ENCODE measurements at regions not wholly inside any gene's neighbourhood (a gene's known extent, or its start where the extent isn't known, plus 50 kb on each side); places are given as distances from the start of the nearest gene placed in this dataset.

GRCh38 chr2:7437141-7437540 lies 519.9 kb downstream of the RNF144A start:
- Histone ChIP-seq H3K27me3 (ENCODE audit: insufficient read depth, low read depth, low read length) (no peaks in the 10 kb centered on the region), H3K36me3 (ENCODE audit: insufficient read depth, low read length) (no peaks in the 10 kb centered on the region)
- TF ChIP-seq CTCF (IDR thresholded peaks at IDR 0.05; ENCODE audit: poor library complexity, severe bottlenecking) (no peak), SMC3 (conservative IDR thresholded peaks at IDR 0.05; ENCODE audit: poor library complexity) (no peak), EZH2 (IDR thresholded peaks at IDR 0.05; ENCODE audit: borderline replicate concordance, insufficient read depth, low read length, poor library complexity, severe bottlenecking) (no peak), TAF1 (IDR thresholded peaks at IDR 0.05; ENCODE audit: low read depth) (no peak), RAD21 (conservative IDR thresholded peaks at IDR 0.05) (no peak), MXI1 (conservative IDR thresholded peaks at IDR 0.05; ENCODE audit: poor library complexity, severe bottlenecking) (no peak), EP300 (conservative IDR thresholded peaks at IDR 0.05; ENCODE audit: poor library complexity, severe bottlenecking) (no peak), POLR2AphosphoS5 (IDR thresholded peaks at IDR 0.05) (no peak), REST (IDR thresholded peaks at IDR 0.05; ENCODE audit: borderline replicate concordance) (no peak)

GRCh38 chr2:7437716-7438632 lies 520.8 kb downstream of the RNF144A start:
- Histone ChIP-seq H3K9me2 (ENCODE audit: insufficient read depth, low read length) (no peaks in the 10 kb centered on the region), H3K9ac (ENCODE audit: low read length) (no peak overlapping the region), H3K27ac (ENCODE audit: low read length) (no peak overlapping the region), H3K4me2 (ENCODE audit: low read length) (no peak overlapping the region), H3K27me3 (ENCODE audit: insufficient read depth, low read depth, low read length) (no peaks in the 10 kb centered on the region), H3K4me3 (ENCODE audit: low read length) (no peak overlapping the region), H3K9me3 (ENCODE audit: low read length) (no peaks in the 10 kb centered on the region), H4K20me1 (ENCODE audit: insufficient read depth) (no peaks in the 10 kb centered on the region), H3K36me3 (ENCODE audit: insufficient read depth, low read length) (no peaks in the 10 kb centered on the region), H3K79me2 (replicated peaks; ENCODE audit: insufficient read depth, low read length) (no peaks in the 10 kb centered on the region), H2AFZ (ENCODE audit: low read depth, low read length) (no peak overlapping the region), H3F3A (ENCODE audit: insufficient read depth, low read length, poor library complexity, severe bottlenecking) (no peaks in the 10 kb centered on the region)
- TF ChIP-seq MXI1 (conservative IDR thresholded peaks at IDR 0.05; ENCODE audit: poor library complexity, severe bottlenecking): no peak
- TF ChIP-seq TAF1 (IDR thresholded peaks at IDR 0.05; ENCODE audit: low read depth): no peak
- no peak for TF ChIP-seq RAD21 (conservative IDR thresholded peaks at IDR 0.05)
- no peak for TF ChIP-seq EP300 (conservative IDR thresholded peaks at IDR 0.05; ENCODE audit: poor library complexity, severe bottlenecking)
- no peak for TF ChIP-seq SMC3 (conservative IDR thresholded peaks at IDR 0.05; ENCODE audit: poor library complexity)

More at GRCh38 chr2:7437141-7437540, 519.9 kb downstream of the RNF144A start:
- no peaks in the 10 kb centered on the region for H3F3A ChIP-seq (ENCODE audit: insufficient read depth, low read length, poor library complexity, severe bottlenecking)
- no peaks in the 10 kb centered on the region for H3K9me3 ChIP-seq (ENCODE audit: low read length)
- H3K9me2 ChIP-seq (ENCODE audit: insufficient read depth, low read length): no peaks in the 10 kb centered on the region
- H3K4me3 ChIP-seq (ENCODE audit: low read length): no peak overlapping the region
- no peak overlapping the region for H2AFZ ChIP-seq (ENCODE audit: low read depth, low read length)
- H3K4me2 ChIP-seq (ENCODE audit: low read length): no peak overlapping the region
- H3K79me2 ChIP-seq (replicated peaks; ENCODE audit: insufficient read depth, low read length): no peaks in the 10 kb centered on the region
- H4K20me1 ChIP-seq (ENCODE audit: insufficient read depth): no peaks in the 10 kb centered on the region
- no peak overlapping the region for H3K9ac ChIP-seq (ENCODE audit: low read length)
- H3K27ac ChIP-seq (ENCODE audit: low read length): no peak overlapping the region

Measured in neural cell (in vitro differentiated cells).